Tibial nerve (tissue), 3 donors: ENCODE measurements at regions not wholly inside any gene's neighbourhood (a gene's known extent, or its start where the extent isn't known, plus 50 kb on each side); places are given as distances from the start of the nearest gene placed in this dataset.

Experiments used
- CTCF ChIP-seq, 5 experiments: fragments of 200-600 bp in 3 of 5; fragments of 450-650 bp in 2 of 5; sonication (generic) in 3 of 5; IDR thresholded peaks; one replicate each; pipeline ENCODE4 v1.5.1; 2016 to 2019; ENCODE audit warnings: antibody characterized with exemption in 5 of 5, mild to moderate bottlenecking in 3 of 5, moderate library complexity in 2 of 5
- POLR2A ChIP-seq, 2 donors: fragments of 450-650 bp; IDR thresholded peaks; one replicate each; pipeline ENCODE4 v1.6.1; 2017; ENCODE audit warnings: antibody characterized with exemption in 2 of 2, mild to moderate bottlenecking in 2 of 2, moderate library complexity in 2 of 2

GRCh38 chr4:129929052-129929451 lies 833.1 kb downstream of the C4orf33 start:
- no peak for TF ChIP-seq CTCF (IDR thresholded peaks at IDR 0.05)
- no peak for TF ChIP-seq POLR2A (IDR thresholded peaks at IDR 0.05)
